ENCODE measurements at regions not wholly inside any gene's neighbourhood (a gene's known extent, or its start where the extent isn't known, plus 50 kb on each side); places are given as distances from the start of the nearest gene placed in this dataset.

- H3K9me3 ChIP-seq, result no peaks in the 10 kb centered on the region
- intact Hi-C loops (cut with DNase I), result no loop called here
- peaks cover 0 to 41% (median 2%) of the 10 kb centered on the region in 4 donors for H3K27me3 ChIP-seq
- no peak overlapping the region for H3K27ac ChIP-seq
- no peak overlapping the region for H3K4me3 ChIP-seq
- TF ChIP-seq CTCF (IDR thresholded peaks at IDR 0.05) (no peak), POLR2A (IDR thresholded peaks at IDR 0.05) (no peak)
- H3K4me1 ChIP-seq, result no peaks in the 10 kb centered on the region
- no peak for DNase-seq
- H3K36me3 ChIP-seq, result no peaks in the 10 kb centered on the region
- WGBS, 2 donors, result 46 to 57% methylated on average over 7 of the region's 7 CpGs
Measured at GRCh38 chr10:125283191-125283835, 123.0 kb upstream of the CTBP2 start.

- Histone ChIP-seq H3K27me3 (peaks cover 0 to 24% (median 2%) of the 10 kb centered on the region in 4 donors), H3K4me1 (no peaks in the 10 kb centered on the region), H3K4me3 (no peak overlapping the region), H3K27ac (no peak overlapping the region), H3K9me3 (no peaks in the 10 kb centered on the region), H3K36me3 (no peaks in the 10 kb centered on the region)
- intact Hi-C loops (cut with DNase I), result no loop called here
- 73 to 75% methylated on average over 5 to 6 of the region's 6 CpGs for WGBS, 2 donors
- TF ChIP-seq CTCF (IDR thresholded peaks at IDR 0.05), result no peak
- TF ChIP-seq POLR2A (IDR thresholded peaks at IDR 0.05), result no peak
- no peak for DNase-seq
Measured at GRCh38 chr10:125281091-125281490, 120.7 kb upstream of the CTBP2 start.

- no peak for DNase-seq
- TF ChIP-seq CTCF (IDR thresholded peaks at IDR 0.05) (no peak), POLR2A (IDR thresholded peaks at IDR 0.05) (no peak)
- Histone ChIP-seq H3K4me1 (no peaks in the 10 kb centered on the region), H3K27ac (no peak overlapping the region), H3K9me3 (no peaks in the 10 kb centered on the region), H3K36me3 (no peaks in the 10 kb centered on the region), H3K4me3 (no peak overlapping the region), H3K27me3 (peaks cover 0 to 8% (median 0%) of the 10 kb centered on the region in 4 donors)
- 84 to 97% methylated on average over 2 of the region's 2 CpGs for WGBS, 2 donors
- intact Hi-C loops (cut with DNase I), result no loop called here
Measured at GRCh38 chr10:125276133-125276532, 115.8 kb upstream of the CTBP2 start.

- H3K4me1 ChIP-seq, result no peaks in the 10 kb centered on the region
- no peak overlapping the region for H3K27ac ChIP-seq
- WGBS, 2 donors, result 74 to 84% methylated on average over 5 of the region's 5 CpGs
- H3K9me3 ChIP-seq, result no peaks in the 10 kb centered on the region
- no peaks in the 10 kb centered on the region for H3K36me3 ChIP-seq
- H3K4me3 ChIP-seq, result no peak overlapping the region
- intact Hi-C loops (cut with DNase I), result no loop called here
- no peak for TF ChIP-seq POLR2A (IDR thresholded peaks at IDR 0.05)
- TF ChIP-seq CTCF (IDR thresholded peaks at IDR 0.05), result no peak
- peaks cover 0 to 12% (median 0%) of the 10 kb centered on the region in 4 donors for H3K27me3 ChIP-seq
- DNase-seq, result no peak
Measured at GRCh38 chr10:125274961-125275360, 114.6 kb upstream of the CTBP2 start.

GRCh38 chr10:125273023-125273422, 112.7 kb upstream of the CTBP2 start:
- Histone ChIP-seq H3K9me3 (no peaks in the 10 kb centered on the region), H3K27ac (no peak overlapping the region), H3K36me3 (no peaks in the 10 kb centered on the region), H3K27me3 (peaks cover 0 to 12% (median 0%) of the 10 kb centered on the region in 4 donors), H3K4me1 (no peaks in the 10 kb centered on the region), H3K4me3 (no peak overlapping the region)
- TF ChIP-seq POLR2A (IDR thresholded peaks at IDR 0.05), result no peak
- TF ChIP-seq CTCF (IDR thresholded peaks at IDR 0.05), result no peak
- WGBS, 2 donors, result 84 to 88% methylated on average over 7 to 8 of the region's 8 CpGs
- intact Hi-C loops (cut with DNase I), result no loop called here
- DNase-seq, result no peak

All from esophagus squamous epithelium (tissue), 5 donors.